ENCODE measurements at regions not wholly inside any gene's neighbourhood (a gene's known extent, or its start where the extent isn't known, plus 50 kb on each side); places are given as distances from the start of the nearest gene placed in this dataset.

- Histone ChIP-seq H3K4me1 (no peaks in the 10 kb centered on the region), H3K9me3 (peaks cover 0 to 7% of the 10 kb centered on the region in 2 donors), H3K27ac (no peak overlapping the region), H3K36me3 (no peaks in the 10 kb centered on the region), H3K27me3 (no peaks in the 10 kb centered on the region), H3K4me3 (no peak overlapping the region)
- in situ Hi-C loops (cut with MboI; ENCODE audit: low pct_ligation_motif_present in 1 of 4, low pct_unique_long_range_greater_than_20kb in 1 of 4, low sequenced_read_pairs in 3 of 4), result no loop called here
- no peak for TF ChIP-seq POLR2A (IDR thresholded peaks at IDR 0.05)
- no peak for DNase-seq
- intact Hi-C loops (cut with DNase I; ENCODE audit: low total_unique reads), result no loop called here
- 79% methylated on average over 3 of the region's 3 CpGs; no CpG with 5 or more reads in 1 of the 2 donors for WGBS, 2 donors (ENCODE audit: low coverage in 1 of 2)
Measured at GRCh38 chr16:59690216-59690615, 956.1 kb upstream of the GOT2 start.

GRCh38 chr16:59688006-59688405 lies 953.9 kb upstream of the GOT2 start:
- H3K9me3 ChIP-seq, result peaks cover 3 to 7% of the 10 kb centered on the region in 2 donors
- no peaks in the 10 kb centered on the region for H3K27me3 ChIP-seq
- in situ Hi-C loops (cut with MboI; ENCODE audit: low pct_ligation_motif_present in 1 of 4, low pct_unique_long_range_greater_than_20kb in 1 of 4, low sequenced_read_pairs in 3 of 4), result no loop called here
- intact Hi-C loops (cut with DNase I; ENCODE audit: low total_unique reads), result no loop called here
- no peak overlapping the region for H3K27ac ChIP-seq
- no peaks in the 10 kb centered on the region for H3K36me3 ChIP-seq
- TF ChIP-seq EP300 (IDR thresholded peaks at IDR 0.05; ENCODE audit: low read depth) (no peak), POLR2A (IDR thresholded peaks at IDR 0.05) (no peak), POLR2AphosphoS5 (IDR thresholded peaks at IDR 0.05) (no peak), CTCF (IDR thresholded peaks at IDR 0.05) (no peak)
- DNase-seq, result no peak
- H3K4me3 ChIP-seq, result no peak overlapping the region
- no peaks in the 10 kb centered on the region for H3K4me1 ChIP-seq

GRCh38 chr16:59686405-59686804 lies 952.3 kb upstream of the GOT2 start:
- Histone ChIP-seq H3K27ac (no peak overlapping the region), H3K4me3 (no peak overlapping the region), H3K27me3 (no peaks in the 10 kb centered on the region), H3K36me3 (no peaks in the 10 kb centered on the region), H3K9me3 (peaks cover 3 to 7% of the 10 kb centered on the region in 2 donors), H3K4me1 (no peaks in the 10 kb centered on the region)
- TF ChIP-seq CTCF (IDR thresholded peaks at IDR 0.05) (no peak), EP300 (IDR thresholded peaks at IDR 0.05; ENCODE audit: low read depth) (no peak), POLR2A (IDR thresholded peaks at IDR 0.05) (no peak), POLR2AphosphoS5 (IDR thresholded peaks at IDR 0.05) (no peak)
- intact Hi-C loops (cut with DNase I; ENCODE audit: low total_unique reads), result no loop called here
- in situ Hi-C loops (cut with MboI; ENCODE audit: low pct_ligation_motif_present in 1 of 4, low pct_unique_long_range_greater_than_20kb in 1 of 4, low sequenced_read_pairs in 3 of 4), result no loop called here
- 19 to 33% methylated on average over 1 to 2 of the region's 2 CpGs for WGBS, 2 donors (ENCODE audit: low coverage in 1 of 2)
- DNase-seq, result no peak

- no peak overlapping the region for H3K4me3 ChIP-seq
- no peak overlapping the region for H3K27ac ChIP-seq
- intact Hi-C loops (cut with DNase I; ENCODE audit: low total_unique reads), result no loop called here
- no peaks in the 10 kb centered on the region for H3K4me1 ChIP-seq
- H3K27me3 ChIP-seq, result no peaks in the 10 kb centered on the region
- peaks cover 3 to 7% of the 10 kb centered on the region in 2 donors for H3K9me3 ChIP-seq
- no peak for DNase-seq
- no peaks in the 10 kb centered on the region for H3K36me3 ChIP-seq
- no peak for TF ChIP-seq EP300 (IDR thresholded peaks at IDR 0.05; ENCODE audit: low read depth)
- TF ChIP-seq CTCF (IDR thresholded peaks at IDR 0.05), result no peak
- TF ChIP-seq POLR2AphosphoS5 (IDR thresholded peaks at IDR 0.05), result no peak
- no peak for TF ChIP-seq POLR2A (IDR thresholded peaks at IDR 0.05)
- in situ Hi-C loops (cut with MboI; ENCODE audit: low pct_ligation_motif_present in 1 of 4, low pct_unique_long_range_greater_than_20kb in 1 of 4, low sequenced_read_pairs in 3 of 4), result no loop called here
Measured at GRCh38 chr16:59684911-59685310, 950.8 kb upstream of the GOT2 start.

- Histone ChIP-seq H3K9me3 (peaks cover 3 to 7% of the 10 kb centered on the region in 2 donors), H3K27me3 (no peaks in the 10 kb centered on the region), H3K36me3 (no peaks in the 10 kb centered on the region), H3K4me1 (no peaks in the 10 kb centered on the region), H3K4me3 (no peak overlapping the region), H3K27ac (no peak overlapping the region)
- DNase-seq, result no peak
- intact Hi-C loops (cut with DNase I; ENCODE audit: low total_unique reads) (no loop called here), in situ Hi-C loops (cut with MboI; ENCODE audit: low pct_ligation_motif_present in 1 of 4, low pct_unique_long_range_greater_than_20kb in 1 of 4, low sequenced_read_pairs in 3 of 4) (no loop called here)
- 38 to 85% methylated on average over 1 of the region's 1 CpG for WGBS, 2 donors (ENCODE audit: low coverage in 1 of 2)
- TF ChIP-seq POLR2AphosphoS5 (IDR thresholded peaks at IDR 0.05), result no peak
- no peak for TF ChIP-seq POLR2A (IDR thresholded peaks at IDR 0.05)
- no peak for TF ChIP-seq CTCF (IDR thresholded peaks at IDR 0.05)
- TF ChIP-seq EP300 (IDR thresholded peaks at IDR 0.05; ENCODE audit: low read depth), result no peak
Measured at GRCh38 chr16:59683709-59684108, 949.6 kb upstream of the GOT2 start.
